ENCODE measurements at regions not wholly inside any gene's neighbourhood (a gene's known extent, or its start where the extent isn't known, plus 50 kb on each side); places are given as distances from the start of the nearest gene placed in this dataset.
"Not testable (repeated sequence)": the region's sequence is repeated elsewhere in the genome, so short reads cannot be mapped to it uniquely, and the experiment has no call there.

- DNase-seq = not testable (repeated sequence)
Observed at GRCh38 chr7:9725940-9726663, 1247.6 kb upstream of the PHF14 start.

GRCh38 chr7:9726811-9727210 is 1246.9 kb upstream of the PHF14 start:
- not testable (repeated sequence) for DNase-seq

- not testable (repeated sequence) for DNase-seq
Observed at GRCh38 chr7:9727467-9727869, 1246.2 kb upstream of the PHF14 start.

- DNase-seq = not testable (repeated sequence)
Observed at GRCh38 chr7:9728014-9728657, 1245.5 kb upstream of the PHF14 start.

- no peak for DNase-seq
Observed at GRCh38 chr7:9752033-9752432, 1221.6 kb upstream of the PHF14 start.

- DNase-seq = no peak
Observed at GRCh38 chr7:9761224-9761623, 1212.4 kb upstream of the PHF14 start.

GRCh38 chr7:9776900-9777299 is 1196.8 kb upstream of the PHF14 start:
- no peak for DNase-seq

GRCh38 chr7:9778367-9778766 is 1195.3 kb upstream of the PHF14 start:
- DNase-seq = no peak

GRCh38 chr7:9781710-9782109 is 1192.0 kb upstream of the PHF14 start:
- DNase-seq = no peak

- DNase-seq = no peak
Observed at GRCh38 chr7:9782275-9782674, 1191.4 kb upstream of the PHF14 start.

- DNase-seq = no peak
Observed at GRCh38 chr7:9785211-9785610, 1188.5 kb upstream of the PHF14 start.

GRCh38 chr7:9796241-9796640 is 1177.4 kb upstream of the PHF14 start:
- no peak for DNase-seq

- no peak for DNase-seq
Observed at GRCh38 chr7:9822458-9823290, 1151.0 kb upstream of the PHF14 start.

- DNase-seq = no peak
Observed at GRCh38 chr7:9835199-9835598, 1138.5 kb upstream of the PHF14 start.

- no peak for DNase-seq
Observed at GRCh38 chr7:9836671-9837070, 1137.0 kb upstream of the PHF14 start.

GRCh38 chr7:9842301-9842700 is 1131.4 kb upstream of the PHF14 start:
- no peak for DNase-seq

GRCh38 chr7:9846902-9847301 is 1126.8 kb upstream of the PHF14 start:
- no peak for DNase-seq

GRCh38 chr7:9854605-9855004 is 1119.1 kb upstream of the PHF14 start:
- no peak for DNase-seq

GRCh38 chr7:9856668-9857067 is 1117.0 kb upstream of the PHF14 start:
- no peak for DNase-seq

GRCh38 chr7:9863545-9863944 is 1110.1 kb upstream of the PHF14 start:
- DNase-seq = no peak

GRCh38 chr7:9869151-9869550 is 1104.5 kb upstream of the PHF14 start:
- DNase-seq = no peak

- DNase-seq = no peak
Observed at GRCh38 chr7:9869566-9869965, 1104.1 kb upstream of the PHF14 start.

GRCh38 chr7:9870674-9871073 is 1103.0 kb upstream of the PHF14 start:
- DNase-seq = no peak

GRCh38 chr7:9874182-9874581 is 1099.5 kb upstream of the PHF14 start:
- no peak for DNase-seq
